GM18907 (cell line): ENCODE measurements at regions not wholly inside any gene's neighbourhood (a gene's known extent, or its start where the extent isn't known, plus 50 kb on each side); places are given as distances from the start of the nearest gene placed in this dataset.

ENCODE experiments used
- ATAC-seq: cut with Tn5 transposase; IDR thresholded peaks from one replicate; pipeline ENCODE4 v1.9.1; 2021; ENCODE audit warnings: mild to moderate bottlenecking, moderate library complexity; ENCODE audit not compliant: unreplicated experiment

DNA sequence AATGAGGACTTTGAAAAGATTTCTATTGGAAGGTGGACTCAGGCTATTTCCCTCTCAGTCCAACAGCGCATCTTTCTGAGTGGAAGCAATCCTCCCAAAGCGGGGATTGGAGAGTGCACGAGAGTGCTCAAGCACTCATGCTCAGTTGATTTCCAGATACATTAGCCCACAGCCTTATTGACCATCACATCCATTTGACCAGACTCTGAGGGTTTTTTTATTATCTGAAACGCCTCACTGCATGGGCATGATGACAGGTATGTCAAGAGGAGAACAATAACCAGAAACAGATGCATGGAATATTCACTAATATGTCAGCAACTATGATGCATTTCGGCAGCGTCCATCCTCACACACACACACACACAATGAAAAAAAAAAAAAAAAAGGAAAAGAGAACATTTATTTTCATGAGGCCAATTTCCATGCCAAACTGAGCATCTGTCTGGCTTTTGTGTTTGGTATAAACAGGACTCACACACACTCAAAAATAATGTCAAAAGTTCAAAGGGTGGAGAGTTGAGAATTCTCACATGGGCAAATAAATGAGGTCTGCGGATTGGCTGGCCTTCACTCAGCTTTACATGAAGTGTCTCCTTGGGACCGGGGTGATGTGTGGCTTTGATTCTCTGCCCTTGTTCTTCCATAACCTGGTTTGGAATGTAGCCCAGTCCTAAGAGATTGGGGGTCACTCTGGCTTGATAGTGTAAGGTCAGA, 371.6 kb downstream of the MCTP2 start:
- ATAC-seq, result no peak

DNA sequence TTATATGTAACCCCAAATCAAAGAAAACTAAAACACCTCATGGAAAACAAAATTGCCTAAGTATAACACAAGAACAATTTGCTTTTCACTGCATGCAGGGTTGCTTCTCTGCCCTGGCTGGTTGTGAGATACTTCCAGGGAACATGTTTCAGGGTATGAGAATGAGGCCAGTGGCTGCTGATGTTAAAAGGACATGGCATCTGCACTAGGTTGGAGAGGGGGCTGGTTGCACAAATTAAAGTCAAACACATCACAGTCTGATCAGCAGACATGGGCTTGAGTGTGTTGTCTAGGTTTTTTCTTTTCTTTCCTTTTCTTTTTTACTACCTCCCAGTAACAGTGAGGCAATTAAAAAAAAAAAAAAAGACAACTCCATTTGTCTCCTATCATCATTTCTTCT, 374.9 kb downstream of the MCTP2 start:
- no peak for ATAC-seq

- peak; percentile 41 for ATAC-seq
These were observed 375.9 kb downstream of the MCTP2 start for GRCh38 chr15:94607176-94607654.

GRCh38 chr15:94610069-94610468, 378.7 kb downstream of the MCTP2 start:
- peak; percentile 89 for ATAC-seq

- ATAC-seq, result peak; percentile 3
These were observed 379.1 kb downstream of the MCTP2 start for GRCh38 chr15:94610485-94610884.

DNA sequence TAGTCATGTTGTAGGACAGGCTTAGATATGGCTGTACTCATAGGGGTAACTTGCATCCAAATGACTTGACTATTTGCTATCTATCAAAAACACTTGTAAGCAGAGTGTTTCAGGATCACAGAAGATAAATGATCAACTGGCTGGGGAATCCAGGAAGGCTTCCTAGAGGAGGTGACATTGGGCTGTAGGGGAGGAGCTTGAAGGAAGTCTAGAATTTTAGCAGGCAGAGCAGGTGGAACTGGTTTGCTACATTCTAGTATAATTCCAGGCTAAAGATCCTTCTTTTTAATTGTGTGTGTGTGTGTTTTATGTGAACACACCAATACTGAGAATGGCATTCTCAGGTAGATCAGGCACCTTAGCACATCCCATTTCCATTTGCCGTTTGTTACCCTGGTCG, 380.3 kb downstream of the MCTP2 start:
- ATAC-seq, result no peak

- ATAC-seq, result no peak
These were observed 384.3 kb downstream of the MCTP2 start for GRCh38 chr15:94615688-94616087.

GRCh38 chr15:94620632-94621031, 389.3 kb downstream of the MCTP2 start:
- ATAC-seq, result no peak

DNA sequence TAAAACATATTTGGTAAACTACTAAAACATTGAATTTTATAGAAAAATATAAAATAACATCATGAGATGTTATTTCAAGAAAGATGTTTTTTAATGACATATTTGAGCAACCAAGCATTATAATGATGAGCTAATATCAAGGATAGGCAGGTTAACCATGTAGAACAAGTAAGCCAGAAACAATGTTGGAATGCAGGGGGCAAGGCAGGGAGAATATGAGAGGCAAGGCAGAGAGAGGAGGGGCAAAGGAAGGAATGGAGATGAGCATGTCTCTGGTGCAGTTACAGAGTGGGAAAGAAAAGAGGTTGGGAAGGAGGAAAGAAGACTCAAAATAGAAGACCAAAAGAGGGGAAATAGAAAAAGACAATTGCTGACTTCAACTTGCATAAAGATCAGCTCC, 390.4 kb downstream of the MCTP2 start:
- no peak for ATAC-seq

GRCh38 chr15:94626949-94627348, 395.6 kb downstream of the MCTP2 start:
- ATAC-seq, result no peak

DNA sequence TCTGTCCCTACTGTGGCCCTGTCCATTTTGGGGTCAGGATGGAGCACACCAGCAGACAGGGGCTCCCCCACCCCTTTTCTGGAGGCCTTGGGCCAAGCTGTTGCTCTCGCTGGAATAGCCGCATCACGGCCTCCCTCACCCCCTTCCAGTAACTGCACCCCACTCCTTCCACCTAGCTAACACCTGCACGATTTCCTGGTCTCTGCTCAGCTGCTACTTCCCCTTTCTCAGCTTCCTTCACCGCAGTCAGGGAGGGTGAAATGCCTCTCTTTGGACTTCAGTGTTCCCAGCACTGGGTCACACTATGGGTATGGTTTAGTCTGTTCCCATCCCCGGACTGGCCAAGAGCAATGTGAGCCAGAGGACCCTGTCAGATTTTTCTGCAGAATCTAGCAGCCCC, 400.2 kb downstream of the MCTP2 start:
- peak; percentile 88 for ATAC-seq

GRCh38 chr15:94638183-94638582, 406.8 kb downstream of the MCTP2 start:
- ATAC-seq, result no peak

- no peak for ATAC-seq
These were observed 408.3 kb downstream of the MCTP2 start for GRCh38 chr15:94639701-94640100.

DNA sequence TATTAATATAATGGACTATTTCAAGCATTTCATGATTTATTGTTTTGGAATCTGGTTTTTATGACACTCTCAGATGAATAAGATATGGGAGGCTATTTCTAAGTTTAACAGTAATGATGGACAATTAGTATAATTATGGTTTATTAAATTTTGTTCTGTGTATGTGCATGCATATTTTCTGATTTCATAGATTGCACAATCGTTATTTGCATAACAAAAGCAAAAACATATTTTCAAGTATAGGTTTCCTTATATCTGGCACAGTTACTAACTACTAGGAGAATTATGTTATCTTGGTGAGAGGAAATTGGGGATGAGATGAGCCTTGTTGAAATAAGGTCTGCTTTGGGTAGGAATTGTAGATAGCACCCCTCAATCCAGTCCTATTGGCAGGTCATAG, 413.1 kb downstream of the MCTP2 start:
- ATAC-seq, result no peak

DNA sequence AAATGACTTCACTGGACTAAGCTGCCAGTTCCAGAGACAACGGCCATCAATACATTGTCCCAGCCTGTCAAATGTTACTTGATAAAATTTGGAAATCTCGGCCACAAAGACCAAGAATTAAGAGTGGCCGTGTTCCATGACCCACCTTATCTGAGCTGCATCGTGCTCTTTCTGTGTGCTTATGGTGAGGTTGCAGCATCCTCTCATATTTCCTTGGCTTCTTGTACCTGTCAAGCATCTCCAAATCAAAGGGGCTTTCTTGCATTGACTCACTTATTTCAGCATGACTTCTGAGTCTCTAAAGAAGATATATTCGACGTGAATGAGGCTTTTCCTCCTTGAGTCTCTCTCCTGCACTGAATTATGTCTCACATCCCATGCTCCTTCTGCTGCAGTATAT, 421.7 kb downstream of the MCTP2 start:
- ATAC-seq, result no peak

- no peak for ATAC-seq
These were observed 424.0 kb downstream of the MCTP2 start for GRCh38 chr15:94655249-94655880.

GRCh38 chr15:94665676-94666441, 434.5 kb downstream of the MCTP2 start:
- no peak for ATAC-seq

GRCh38 chr15:94666553-94666952, 435.2 kb downstream of the MCTP2 start:
- no peak for ATAC-seq

GRCh38 chr15:94667109-94667508, 435.7 kb downstream of the MCTP2 start:
- no peak for ATAC-seq

DNA sequence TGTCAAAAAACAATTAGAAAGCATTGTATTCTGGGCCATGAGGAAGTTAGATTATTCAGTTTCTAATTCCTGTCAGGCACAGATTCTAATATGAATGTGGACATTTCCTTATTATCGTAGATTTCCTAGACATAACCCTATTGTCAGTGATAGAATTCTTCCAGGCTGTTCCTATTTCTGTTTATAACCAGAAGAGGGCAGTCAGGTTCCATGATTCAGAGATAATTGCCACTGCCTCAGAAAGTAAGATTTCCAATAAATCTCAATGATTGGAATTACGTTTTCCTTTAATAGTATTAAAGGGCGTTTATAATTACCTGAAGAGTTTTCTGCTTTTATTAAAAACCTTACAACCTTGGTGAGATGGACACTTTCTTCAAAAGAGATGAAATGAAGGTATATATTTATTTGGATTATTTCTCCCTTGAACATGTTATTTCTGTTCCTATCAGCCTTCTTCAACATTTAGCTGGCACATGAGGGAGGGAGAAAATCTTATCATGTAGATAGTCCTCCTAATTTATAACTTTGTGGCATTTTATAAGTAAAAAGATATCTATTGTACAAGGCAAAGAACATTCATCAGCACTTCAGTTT, 439.2 kb downstream of the MCTP2 start:
- no peak for ATAC-seq

- ATAC-seq, result no peak
These were observed 440.6 kb downstream of the MCTP2 start for GRCh38 chr15:94671858-94672532.
